NT2/D1 (cell line): ENCODE measurements at regions not wholly inside any gene's neighbourhood (a gene's known extent, or its start where the extent isn't known, plus 50 kb on each side); places are given as distances from the start of the nearest gene placed in this dataset.

ENCODE experiments used
- SUZ12 ChIP-seq: IDR thresholded peaks from 2 replicates; pipeline ENCODE4 v1.6.1; 2011; ENCODE audit not compliant: insufficient read length, insufficient read depth; ENCODE audit errors: extremely low read depth
- YY1 ChIP-seq: IDR thresholded peaks from 2 replicates; pipeline ENCODE4 v1.6.1; 2011; ENCODE audit not compliant: insufficient read length, insufficient read depth
- ZNF274 ChIP-seq: IDR thresholded peaks from 2 replicates; pipeline ENCODE4 v1.6.1; 2011; ENCODE audit warnings: mild to moderate bottlenecking, low read depth, low read length

DNA sequence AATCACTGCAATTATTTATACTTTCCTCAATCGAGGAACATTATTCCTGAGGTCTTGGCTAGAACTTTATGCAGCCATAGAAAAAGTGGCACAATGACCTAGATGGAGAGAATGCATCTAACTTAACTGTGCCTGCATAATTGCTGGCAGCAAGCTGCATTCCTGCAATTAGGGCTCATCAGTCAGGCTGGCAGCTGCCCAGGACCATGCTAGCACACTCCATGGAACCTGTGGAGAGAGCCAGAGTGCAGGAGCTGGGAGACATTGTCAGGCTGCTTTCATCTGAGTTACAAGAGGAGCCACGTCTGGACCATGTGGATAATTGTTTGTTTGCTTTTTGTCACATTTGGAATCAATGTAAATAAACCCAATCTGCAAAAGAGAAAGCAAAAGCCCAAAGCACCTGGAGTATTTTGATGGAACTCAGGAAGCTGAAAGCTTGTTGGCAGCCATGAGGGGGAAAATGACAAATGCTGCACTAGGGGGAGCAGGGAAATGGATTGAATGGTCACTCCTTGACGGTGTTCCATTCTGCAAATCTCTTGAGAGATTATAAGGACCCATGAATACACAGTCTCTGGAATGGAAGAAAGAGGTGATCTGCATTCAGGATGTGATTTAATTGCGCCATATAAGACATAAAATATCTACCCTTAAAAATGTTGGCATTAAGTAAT lies 839.9 kb downstream of the MAT2B start:
- TF ChIP-seq ZNF274 (no peak), YY1 (no peak), SUZ12 (no peak)
